ENCODE measurements at regions not wholly inside any gene's neighbourhood (a gene's known extent, or its start where the extent isn't known, plus 50 kb on each side); places are given as distances from the start of the nearest gene placed in this dataset.

GRCh38 chr4:147122685-147123084 is 177.0 kb upstream of the TTC29 start:
- no peak overlapping the region for H3K27ac ChIP-seq (replicated peaks)
- no peak overlapping the region for H3K4me3 ChIP-seq (replicated peaks; ENCODE audit: insufficient read depth, low read length)
- DNase-seq (ENCODE audit: low read depth in 1 of 2, low spot score in 1 of 2), result no peak
- H3K27me3 ChIP-seq (ENCODE audit: insufficient read depth, poor library complexity, severe bottlenecking), result no peaks in the 10 kb centered on the region
- TF ChIP-seq, protein P1, sequence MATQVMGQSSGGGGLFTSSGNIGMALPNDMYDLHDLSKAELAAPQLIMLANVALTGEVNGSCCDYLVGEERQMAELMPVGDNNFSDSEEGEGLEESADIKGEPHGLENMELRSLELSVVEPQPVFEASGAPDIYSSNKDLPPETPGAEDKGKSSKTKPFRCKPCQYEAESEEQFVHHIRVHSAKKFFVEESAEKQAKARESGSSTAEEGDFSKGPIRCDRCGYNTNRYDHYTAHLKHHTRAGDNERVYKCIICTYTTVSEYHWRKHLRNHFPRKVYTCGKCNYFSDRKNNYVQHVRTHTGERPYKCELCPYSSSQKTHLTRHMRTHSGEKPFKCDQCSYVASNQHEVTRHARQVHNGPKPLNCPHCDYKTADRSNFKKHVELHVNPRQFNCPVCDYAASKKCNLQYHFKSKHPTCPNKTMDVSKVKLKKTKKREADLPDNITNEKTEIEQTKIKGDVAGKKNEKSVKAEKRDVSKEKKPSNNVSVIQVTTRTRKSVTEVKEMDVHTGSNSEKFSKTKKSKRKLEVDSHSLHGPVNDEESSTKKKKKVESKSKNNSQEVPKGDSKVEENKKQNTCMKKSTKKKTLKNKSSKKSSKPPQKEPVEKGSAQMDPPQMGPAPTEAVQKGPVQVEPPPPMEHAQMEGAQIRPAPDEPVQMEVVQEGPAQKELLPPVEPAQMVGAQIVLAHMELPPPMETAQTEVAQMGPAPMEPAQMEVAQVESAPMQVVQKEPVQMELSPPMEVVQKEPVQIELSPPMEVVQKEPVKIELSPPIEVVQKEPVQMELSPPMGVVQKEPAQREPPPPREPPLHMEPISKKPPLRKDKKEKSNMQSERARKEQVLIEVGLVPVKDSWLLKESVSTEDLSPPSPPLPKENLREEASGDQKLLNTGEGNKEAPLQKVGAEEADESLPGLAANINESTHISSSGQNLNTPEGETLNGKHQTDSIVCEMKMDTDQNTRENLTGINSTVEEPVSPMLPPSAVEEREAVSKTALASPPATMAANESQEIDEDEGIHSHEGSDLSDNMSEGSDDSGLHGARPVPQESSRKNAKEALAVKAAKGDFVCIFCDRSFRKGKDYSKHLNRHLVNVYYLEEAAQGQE (IDR thresholded peaks at IDR 0.05; ENCODE audit: insufficient replicate concordance, low read depth), result no peak
- no peak for TF ChIP-seq GABPA (IDR thresholded peaks at IDR 0.05; ENCODE audit: low read depth)
- TF ChIP-seq, protein P2, sequence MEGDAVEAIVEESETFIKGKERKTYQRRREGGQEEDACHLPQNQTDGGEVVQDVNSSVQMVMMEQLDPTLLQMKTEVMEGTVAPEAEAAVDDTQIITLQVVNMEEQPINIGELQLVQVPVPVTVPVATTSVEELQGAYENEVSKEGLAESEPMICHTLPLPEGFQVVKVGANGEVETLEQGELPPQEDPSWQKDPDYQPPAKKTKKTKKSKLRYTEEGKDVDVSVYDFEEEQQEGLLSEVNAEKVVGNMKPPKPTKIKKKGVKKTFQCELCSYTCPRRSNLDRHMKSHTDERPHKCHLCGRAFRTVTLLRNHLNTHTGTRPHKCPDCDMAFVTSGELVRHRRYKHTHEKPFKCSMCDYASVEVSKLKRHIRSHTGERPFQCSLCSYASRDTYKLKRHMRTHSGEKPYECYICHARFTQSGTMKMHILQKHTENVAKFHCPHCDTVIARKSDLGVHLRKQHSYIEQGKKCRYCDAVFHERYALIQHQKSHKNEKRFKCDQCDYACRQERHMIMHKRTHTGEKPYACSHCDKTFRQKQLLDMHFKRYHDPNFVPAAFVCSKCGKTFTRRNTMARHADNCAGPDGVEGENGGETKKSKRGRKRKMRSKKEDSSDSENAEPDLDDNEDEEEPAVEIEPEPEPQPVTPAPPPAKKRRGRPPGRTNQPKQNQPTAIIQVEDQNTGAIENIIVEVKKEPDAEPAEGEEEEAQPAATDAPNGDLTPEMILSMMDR (IDR thresholded peaks at IDR 0.05; ENCODE audit: insufficient read depth, low read length), result no peak
- TF ChIP-seq SPI1 (IDR thresholded peaks at IDR 0.05; ENCODE audit: borderline replicate concordance, low read depth), result no peak
- no peak for TF ChIP-seq POLR2AphosphoS5 (IDR thresholded peaks at IDR 0.05; ENCODE audit: low read depth)

- Histone ChIP-seq H3K27ac (replicated peaks) (no peak overlapping the region), H3K4me3 (replicated peaks; ENCODE audit: insufficient read depth, low read length) (no peak overlapping the region), H3K27me3 (ENCODE audit: insufficient read depth, poor library complexity, severe bottlenecking) (no peaks in the 10 kb centered on the region)
- no peak for DNase-seq (ENCODE audit: low read depth in 1 of 2, low spot score in 1 of 2)
- no peak for TF ChIP-seq GABPA (IDR thresholded peaks at IDR 0.05; ENCODE audit: low read depth)
- TF ChIP-seq, protein P1 (IDR thresholded peaks at IDR 0.05; ENCODE audit: insufficient replicate concordance, low read depth), result no peak
- no peak for TF ChIP-seq SPI1 (IDR thresholded peaks at IDR 0.05; ENCODE audit: borderline replicate concordance, low read depth)
- no peak for TF ChIP-seq POLR2AphosphoS5 (IDR thresholded peaks at IDR 0.05; ENCODE audit: low read depth)
- TF ChIP-seq, protein P2 (IDR thresholded peaks at IDR 0.05; ENCODE audit: insufficient read depth, low read length), result no peak
Observed at GRCh38 chr4:147123146-147123545, 177.5 kb upstream of the TTC29 start.

DNA sequence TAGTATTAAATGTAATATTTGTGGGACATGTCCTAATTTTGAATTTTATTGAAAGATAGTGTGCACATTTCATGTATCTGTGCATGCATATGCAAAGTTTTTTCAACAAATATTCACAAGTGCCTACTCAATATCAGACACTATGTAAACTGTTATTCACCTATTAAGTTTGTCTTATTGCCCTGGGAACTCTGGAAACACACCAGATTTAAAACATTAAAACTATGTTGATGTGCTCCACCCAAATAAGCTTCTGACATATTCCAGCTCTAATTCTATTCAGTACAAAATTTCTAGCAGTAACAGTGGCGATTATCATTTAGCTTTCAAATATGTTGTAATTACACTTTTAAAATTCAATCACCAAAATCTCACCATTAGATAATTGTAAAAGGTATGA is 183.1 kb upstream of the TTC29 start:
- H3K4me3 ChIP-seq (replicated peaks; ENCODE audit: insufficient read depth, low read length), result no peak overlapping the region
- H3K27me3 ChIP-seq (ENCODE audit: insufficient read depth, poor library complexity, severe bottlenecking), result no peaks in the 10 kb centered on the region
- no peak for TF ChIP-seq POLR2AphosphoS5 (IDR thresholded peaks at IDR 0.05; ENCODE audit: low read depth)
- TF ChIP-seq, protein P1 (IDR thresholded peaks at IDR 0.05; ENCODE audit: insufficient replicate concordance, low read depth), result no peak
- TF ChIP-seq SPI1 (IDR thresholded peaks at IDR 0.05; ENCODE audit: borderline replicate concordance, low read depth), result no peak
- TF ChIP-seq, protein P2 (IDR thresholded peaks at IDR 0.05; ENCODE audit: insufficient read depth, low read length), result no peak
- no peak for TF ChIP-seq GABPA (IDR thresholded peaks at IDR 0.05; ENCODE audit: low read depth)
- H3K27ac ChIP-seq (replicated peaks), result no peak overlapping the region
- no peak for DNase-seq (ENCODE audit: low read depth in 1 of 2, low spot score in 1 of 2)
